AG04449 (cell line): ENCODE measurements at regions not wholly inside any gene's neighbourhood (a gene's known extent, or its start where the extent isn't known, plus 50 kb on each side); places are given as distances from the start of the nearest gene placed in this dataset.
"Not testable (repeated sequence)": the region's sequence is repeated elsewhere in the genome, so short reads cannot be mapped to it uniquely, and the experiment has no call there.

Experiments
- CTCF ChIA-PET: fragments of 350-600 bp; formaldehyde crosslinking; extraction: SDS; loops from one replicate; lab custom pipeline; 2021; ENCODE audit warnings: antibody characterized with exemption; lab: Yijun Ruan, JAX
- POLR2A ChIA-PET: fragments of 400-600, 350-600 bp; formaldehyde crosslinking; extraction: SDS; loops from one replicate; lab custom pipeline; 2020; ENCODE audit warnings: antibody characterized with exemption, inconsistent platforms; lab: Yijun Ruan, JAX
- DNase-seq: peaks from one replicate; pipeline ENCODE4 v3.0.0-alpha.2; 2010; ENCODE audit warnings: low read depth, low spot score
- H3K4me3 ChIP-seq: 2 replicates; pipeline ENCODE4 v1.5.1; 2011; ENCODE audit warnings: low read depth, mild to moderate bottlenecking, control low read depth, low read length
- TF ChIP-seq, protein P1 (sequence below): IDR thresholded peaks from one replicate; pipeline ENCODE4 v1.5.1; 2011; ENCODE audit warnings: mild to moderate bottlenecking, moderate library complexity, low read length, control low read depth, inconsistent platforms; ENCODE audit not compliant: insufficient read depth; ENCODE audit errors: missing control alignments

DNA sequence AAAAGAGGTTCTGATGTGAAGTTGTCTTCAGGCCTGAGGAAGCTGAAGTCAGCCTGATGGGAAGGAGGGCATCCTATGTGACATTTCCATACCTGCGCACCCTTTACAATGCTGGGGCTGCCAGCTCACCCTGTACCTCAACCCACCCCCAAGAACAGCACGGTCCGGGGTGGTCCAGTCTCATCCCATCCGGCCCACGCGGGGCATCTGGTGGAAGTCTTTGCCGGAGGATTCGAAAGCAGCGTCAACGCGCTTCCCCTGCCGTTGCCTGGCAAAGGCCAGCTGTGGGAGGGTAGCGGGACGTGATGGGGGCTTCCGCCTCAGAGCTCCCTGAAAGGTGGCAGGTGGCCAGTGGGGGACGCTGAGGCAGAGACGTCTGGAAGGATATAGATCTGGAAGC, 113.6 kb upstream of the ANKRD30BL start:
- TF ChIP-seq, protein P1, sequence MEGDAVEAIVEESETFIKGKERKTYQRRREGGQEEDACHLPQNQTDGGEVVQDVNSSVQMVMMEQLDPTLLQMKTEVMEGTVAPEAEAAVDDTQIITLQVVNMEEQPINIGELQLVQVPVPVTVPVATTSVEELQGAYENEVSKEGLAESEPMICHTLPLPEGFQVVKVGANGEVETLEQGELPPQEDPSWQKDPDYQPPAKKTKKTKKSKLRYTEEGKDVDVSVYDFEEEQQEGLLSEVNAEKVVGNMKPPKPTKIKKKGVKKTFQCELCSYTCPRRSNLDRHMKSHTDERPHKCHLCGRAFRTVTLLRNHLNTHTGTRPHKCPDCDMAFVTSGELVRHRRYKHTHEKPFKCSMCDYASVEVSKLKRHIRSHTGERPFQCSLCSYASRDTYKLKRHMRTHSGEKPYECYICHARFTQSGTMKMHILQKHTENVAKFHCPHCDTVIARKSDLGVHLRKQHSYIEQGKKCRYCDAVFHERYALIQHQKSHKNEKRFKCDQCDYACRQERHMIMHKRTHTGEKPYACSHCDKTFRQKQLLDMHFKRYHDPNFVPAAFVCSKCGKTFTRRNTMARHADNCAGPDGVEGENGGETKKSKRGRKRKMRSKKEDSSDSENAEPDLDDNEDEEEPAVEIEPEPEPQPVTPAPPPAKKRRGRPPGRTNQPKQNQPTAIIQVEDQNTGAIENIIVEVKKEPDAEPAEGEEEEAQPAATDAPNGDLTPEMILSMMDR, result no peak
- no peak overlapping the region for H3K4me3 ChIP-seq
- DNase-seq, result no peak
- ChIA-PET POLR2A (no interaction called here), CTCF (no interaction called here)

- DNase-seq, result no peak
- POLR2A ChIA-PET, result no interaction called here
- CTCF ChIA-PET, result no interaction called here
- TF ChIP-seq, protein P1, result no peak
- no peak overlapping the region for H3K4me3 ChIP-seq
These were observed 114.8 kb upstream of the ANKRD30BL start for GRCh38 chr2:132276571-132276981.

DNA sequence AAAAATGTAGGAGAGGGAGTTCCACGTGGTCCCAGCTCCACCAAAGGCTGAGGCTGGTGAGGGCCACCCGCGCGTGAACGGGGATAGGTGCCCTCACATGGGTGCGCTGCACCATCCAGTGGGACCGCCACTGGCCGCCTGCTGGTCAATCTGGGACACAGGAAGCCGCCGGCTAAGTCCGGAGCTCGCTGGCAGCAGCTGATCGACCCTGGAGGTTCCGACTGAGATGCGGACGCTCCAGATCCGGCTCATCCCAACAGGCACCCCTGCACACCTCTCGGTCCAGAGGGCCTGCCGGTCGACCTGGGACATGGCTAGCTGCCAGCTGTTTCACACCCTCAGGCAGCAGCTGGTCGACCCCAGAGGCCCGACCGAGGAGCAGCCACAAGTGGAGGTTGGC, 116.5 kb upstream of the ANKRD30BL start:
- DNase-seq, result no peak
- H3K4me3 ChIP-seq, result no peak overlapping the region
- ChIA-PET POLR2A (no interaction called here), CTCF (no interaction called here)
- TF ChIP-seq, protein P1, result no peak

- CTCF ChIA-PET, result no interaction called here
- TF ChIP-seq, protein P1, result no peak
- H3K4me3 ChIP-seq, result no peak overlapping the region
- no peak for DNase-seq
- POLR2A ChIA-PET, result no interaction called here
These were observed 117.6 kb upstream of the ANKRD30BL start for GRCh38 chr2:132279344-132279743.

GRCh38 chr2:132279930-132280615, 118.3 kb upstream of the ANKRD30BL start:
- POLR2A ChIA-PET, result no interaction called here
- DNase-seq, result no peak
- TF ChIP-seq, protein P1, result no peak
- CTCF ChIA-PET, result no interaction called here
- H3K4me3 ChIP-seq, result no peak overlapping the region

DNA sequence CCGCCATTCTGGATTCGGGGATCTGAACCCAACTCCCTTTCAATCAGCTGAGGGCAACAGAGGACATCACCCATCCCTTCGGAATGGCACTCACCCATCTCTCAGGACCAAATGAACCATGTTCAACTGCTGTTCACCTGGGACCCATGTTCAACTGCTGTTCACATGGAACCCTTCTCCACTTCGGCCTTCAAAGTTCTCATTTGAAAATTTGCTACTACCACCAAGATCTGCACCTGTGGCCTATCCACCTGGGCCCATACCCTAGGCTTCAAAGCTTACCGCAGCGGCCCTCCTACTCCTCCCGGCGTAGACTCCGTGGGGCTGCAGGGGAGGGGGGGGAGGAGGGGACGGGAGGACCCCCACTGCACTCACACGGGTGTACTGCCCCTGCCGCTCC, 119.2 kb upstream of the ANKRD30BL start:
- TF ChIP-seq, protein P1, result no peak
- ChIA-PET POLR2A (no interaction called here), CTCF (no interaction called here)
- no peak overlapping the region for H3K4me3 ChIP-seq
- no peak for DNase-seq

GRCh38 chr2:132282104-132282503, 120.4 kb upstream of the ANKRD30BL start:
- H3K4me3 ChIP-seq, DNase-seq, CTCF ChIA-PET, POLR2A ChIA-PET: not testable (repeated sequence)
